Right lobe of liver (tissue), 6 donors: ENCODE measurements at regions not wholly inside any gene's neighbourhood (a gene's known extent, or its start where the extent isn't known, plus 50 kb on each side); places are given as distances from the start of the nearest gene placed in this dataset.

Source experiments
- ATAC-seq, 4 donors: fragments of 200-7000 bp; cut with Tn5 transposase; one replicate each; pipeline ENCODE4 v1.9.1; 2020; ENCODE audit warnings: mild to moderate bottlenecking in 4 of 4, moderate library complexity in 4 of 4
- DNase-seq, 3 donors: peaks; one replicate each; pipeline ENCODE4 v3.0.0-alpha.2; 2020
- H3K27ac ChIP-seq, 3 donors: fragments of 200-600 bp; one replicate each; pipeline ENCODE4 v1.8.0; 2022
- H3K27me3 ChIP-seq, 2 donors: fragments of 200-600 bp; one replicate each; pipeline ENCODE4 v1.8.0; 2022
- H3K36me3 ChIP-seq, 4 donors: fragments of 200-600 bp; sonication (generic) in 1 of 4; one replicate each; pipeline versions ENCODE4 v1.5.1 to v1.8.0; 2017 to 2022; ENCODE audit warnings: control low read depth in 1 of 4
- H3K4me1 ChIP-seq, 4 donors: fragments of 200-600 bp; sonication (generic) in 1 of 4; one replicate each; pipeline versions ENCODE4 v1.5.1 to v1.8.0; 2017 to 2022; ENCODE audit warnings: control low read depth in 1 of 4
- H3K4me3 ChIP-seq, 3 donors: fragments of 200-600 bp; one replicate each; pipeline ENCODE4 v1.8.0; 2022
- H3K9me3 ChIP-seq, 4 donors: fragments of 200-600 bp; sonication (generic) in 1 of 4; one replicate each; pipeline versions ENCODE4 v1.5.1 to v1.8.0; 2017 to 2022; ENCODE audit warnings: control low read depth in 1 of 4
- CTCF ChIP-seq, 4 donors: fragments of 200-600 bp in 3 of 4; fragments of 450-650 bp in 1 of 4; IDR thresholded peaks; one replicate each; pipeline versions ENCODE4 v1.5.1 to v1.8.0; 2016 to 2022; ENCODE audit warnings: antibody characterized with exemption in 4 of 4, mild to moderate bottlenecking in 2 of 4
- POLR2A ChIP-seq: fragments of 450-650 bp; IDR thresholded peaks from one replicate; pipeline ENCODE4 v1.6.1; 2017; ENCODE audit warnings: antibody characterized with exemption, mild to moderate bottlenecking
- WGBS: methylation state at CpG from one replicate; pipeline ENCODE4 v1.1.6; 2018; ENCODE audit warnings: low coverage, low lambda C conversion rate; ENCODE audit not compliant: insufficient coverage; ENCODE audit errors: missing lambda C conversion rate; 5-methylcytosine and 5-hydroxymethylcytosine counted together
- intact Hi-C, 2 donors: fragments of 100-400 bp; cut with DNase I; formaldehyde crosslinking; loops; one replicate each; pipeline versions ENCODE4 v1.11.2 to v1.14.1; 2022
- donor health status: DM: no; HTN: yes; CAD: no.
- donor health status: DM: no; HTN: no; CAD: no.
- donor health status: DM: no; HTN: no; CAD: no.
- donor health status: DM: no; HTN: yes; CAD: no.
- donor health status: DM: no; HTN: yes; CAD: no.

DNA sequence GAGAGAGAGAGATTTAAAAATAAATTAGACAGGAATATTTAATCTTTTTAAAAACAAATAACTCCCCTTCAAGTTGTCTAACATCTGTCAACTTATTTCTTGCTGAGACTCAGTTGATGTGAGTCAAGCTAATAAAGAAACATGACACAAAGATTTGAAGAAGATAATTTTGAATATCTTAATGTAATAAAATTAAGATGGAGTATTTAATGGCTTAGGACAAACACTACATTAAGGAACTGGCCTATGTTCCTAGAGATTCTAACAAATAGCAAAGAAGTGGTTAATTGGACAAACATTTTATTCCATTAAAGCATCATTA, 134.0 kb downstream of the INSIG2 start:
- ATAC-seq (no peak), DNase-seq (no peak)
- H3K4me3 ChIP-seq: no peak overlapping the region
- intact Hi-C loops: no loop called here
- H3K4me1 ChIP-seq: peaks cover 0 to 13% (median 5%) of the 10 kb centered on the region in 4 donors
- no peak overlapping the region for H3K27ac ChIP-seq
- H3K9me3 ChIP-seq: no peaks in the 10 kb centered on the region
- TF ChIP-seq CTCF (IDR thresholded peaks at IDR 0.05): no peak
- TF ChIP-seq POLR2A: no peak
- no peaks in the 10 kb centered on the region for H3K36me3 ChIP-seq
- peaks cover 12 to 22% of the 10 kb centered on the region in 2 donors for H3K27me3 ChIP-seq

DNA sequence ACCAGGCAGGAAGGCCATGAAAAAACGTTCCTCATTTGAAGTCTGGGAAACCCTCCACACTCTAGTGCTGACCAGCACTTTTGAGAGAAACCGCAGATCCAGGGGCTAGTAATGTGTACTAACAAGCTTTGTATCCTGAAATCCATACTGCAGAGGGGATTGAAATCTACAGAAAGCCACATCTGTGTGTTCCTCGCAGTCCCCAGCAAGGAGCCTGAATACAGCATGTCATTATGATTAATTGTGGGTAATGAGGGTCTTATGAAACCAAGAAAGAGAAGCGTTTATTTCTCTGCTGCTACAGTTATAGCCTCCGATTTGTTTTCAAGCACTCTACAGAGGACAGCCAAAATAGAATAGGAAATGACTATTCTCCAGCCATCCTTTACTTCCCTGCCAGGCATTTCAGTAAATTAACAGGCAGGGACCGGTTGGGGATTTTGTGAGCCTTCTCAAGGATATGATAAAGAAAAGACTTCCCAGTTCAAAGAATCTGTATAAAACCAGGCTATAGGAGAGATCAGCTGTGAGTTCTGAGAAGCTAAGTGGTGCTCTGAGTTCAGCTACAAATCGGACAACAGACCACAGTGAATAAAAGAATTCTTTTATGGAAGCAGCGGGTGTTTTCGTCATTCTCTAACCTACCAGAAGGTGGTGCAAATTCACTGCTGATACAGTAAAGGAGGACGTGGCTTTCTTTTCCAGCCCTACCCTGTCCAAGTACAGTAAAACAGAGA, 133.4 kb downstream of the INSIG2 start:
- H3K4me1 ChIP-seq: peaks cover 0 to 13% (median 5%) of the 10 kb centered on the region in 4 donors
- intact Hi-C loops: no loop called here
- H3K27me3 ChIP-seq: peaks cover 12 to 22% of the 10 kb centered on the region in 2 donors
- H3K36me3 ChIP-seq: no peaks in the 10 kb centered on the region
- WGBS: 7% methylated on average over 10 of the region's 10 CpGs
- no peak overlapping the region for H3K27ac ChIP-seq
- no peaks in the 10 kb centered on the region for H3K9me3 ChIP-seq
- ATAC-seq (peak; percentile 94 to 97 (median 94)), DNase-seq (no peak)
- peak; percentile 72 to 86 (median 79) for TF ChIP-seq CTCF (IDR thresholded peaks at IDR 0.05)
- no peak for TF ChIP-seq POLR2A
- H3K4me3 ChIP-seq: no peak overlapping the region

- DNase-seq: no peak
- Histone ChIP-seq H3K36me3 (no peaks in the 10 kb centered on the region), H3K27ac (no peak overlapping the region), H3K9me3 (no peaks in the 10 kb centered on the region), H3K4me1 (peaks cover 0 to 13% (median 5%) of the 10 kb centered on the region in 4 donors), H3K4me3 (no peak overlapping the region), H3K27me3 (peaks cover 7 to 23% of the 10 kb centered on the region in 2 donors)
- intact Hi-C loops: loop anchor here in 1 of 2 donors (5.0 kb wide), 1 partner anchor 643 kb away; no protein-coding TSS in a partner anchor
- no peak for ATAC-seq
- WGBS: 38% methylated on average over 1 of the region's 1 CpG
- TF ChIP-seq POLR2A (no peak), CTCF (IDR thresholded peaks at IDR 0.05) (no peak)
Measured at GRCh38 chr2:118219611-118220010, 131.3 kb downstream of the INSIG2 start.

GRCh38 chr2:118216224-118216623, 128.0 kb downstream of the INSIG2 start:
- intact Hi-C loops: loop anchor here in 1 of 2 donors (5.0 kb wide), 1 partner anchor 646 kb away; no protein-coding TSS in a partner anchor
- ATAC-seq (no peak), DNase-seq (no peak)
- TF ChIP-seq POLR2A (no peak), CTCF (IDR thresholded peaks at IDR 0.05) (no peak)
- Histone ChIP-seq H3K4me1 (no peaks in the 10 kb centered on the region), H3K36me3 (no peaks in the 10 kb centered on the region), H3K27me3 (peaks cover 0 to 3% of the 10 kb centered on the region in 2 donors), H3K9me3 (no peaks in the 10 kb centered on the region), H3K4me3 (no peak overlapping the region), H3K27ac (no peak overlapping the region)
- 74% methylated on average over 3 of the region's 3 CpGs for WGBS
